ENCODE measurements at regions not wholly inside any gene's neighbourhood (a gene's known extent, or its start where the extent isn't known, plus 50 kb on each side); places are given as distances from the start of the nearest gene placed in this dataset.

DNA sequence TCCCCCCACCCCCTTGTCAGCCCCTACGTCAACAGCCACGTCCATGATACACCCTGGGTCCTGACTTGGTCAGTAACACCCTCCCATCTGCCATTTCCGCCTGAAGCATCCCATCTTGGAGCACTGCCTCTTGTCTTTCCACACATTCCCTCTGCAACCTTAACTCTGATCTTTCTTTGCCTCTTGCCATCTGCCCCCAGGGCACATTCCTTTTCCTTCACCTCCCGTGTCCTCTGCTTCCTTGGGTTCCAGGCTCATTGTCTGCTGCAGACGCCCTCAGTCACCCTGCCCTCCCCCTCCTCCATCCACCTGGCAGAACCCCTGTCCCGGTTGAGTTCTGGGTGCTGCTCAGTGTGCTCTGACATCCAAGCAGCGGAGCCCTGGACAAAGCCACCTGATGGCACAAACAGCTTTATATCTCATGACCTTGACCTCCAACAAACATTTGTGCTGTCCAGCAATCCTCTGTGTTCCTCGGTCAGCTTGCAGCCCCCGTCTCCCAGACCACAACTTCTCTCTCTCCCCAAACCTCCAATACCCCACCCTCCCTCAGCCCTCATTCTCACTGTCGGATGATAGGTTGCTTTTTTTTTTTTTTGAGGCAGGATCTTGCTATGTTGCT lies 97.7 kb upstream of the IER5L start:
- CTCF ChIA-PET: interaction anchor here (1.0 to 1.4 kb wide), 2 partner anchors 8 to 12 kb away, joined by 3 read pairs; no protein-coding TSS in a partner anchor

DNA sequence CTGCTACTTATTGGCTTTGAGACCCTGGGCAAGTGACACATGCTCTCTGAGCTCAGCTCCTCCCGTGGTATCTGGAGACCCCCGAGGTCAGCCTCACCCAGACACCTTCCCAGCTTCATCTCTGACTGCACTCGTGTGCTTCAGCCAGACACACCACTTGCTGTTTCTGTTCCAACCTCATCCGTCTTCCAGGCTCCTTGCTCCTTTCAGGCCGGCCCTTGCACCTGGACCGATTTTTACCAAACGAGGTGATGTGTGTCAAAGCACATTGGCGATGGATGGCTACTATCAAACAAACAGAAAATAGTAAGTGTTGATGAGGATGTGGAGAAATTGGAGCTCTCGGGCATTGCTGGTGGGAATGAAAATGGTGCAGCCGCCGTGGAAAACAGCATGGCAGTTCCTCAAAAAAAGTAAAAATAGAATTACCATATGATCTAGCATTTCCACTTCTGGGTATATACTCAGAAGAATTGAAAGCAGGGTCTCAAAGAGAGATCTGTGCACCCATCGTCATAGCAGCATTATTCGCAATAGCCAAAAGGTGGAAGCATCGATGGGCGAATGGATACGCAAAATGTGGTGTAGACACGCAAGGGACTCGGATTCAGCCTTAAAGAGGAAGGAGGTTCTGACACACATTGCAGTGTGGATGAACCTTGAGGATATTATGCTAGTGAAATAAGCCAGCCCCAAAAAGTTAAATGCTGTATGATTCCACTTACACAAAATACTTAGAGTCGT lies 96.1 kb upstream of the IER5L start:
- no TSS peak for BruUV-seq (replicated peaks)
- Histone ChIP-seq H3K27ac (ENCODE audit: insufficient read depth, low read depth, low read length) (no peak overlapping the region), H3K27me3 (ENCODE audit: control insufficient read depth in 2 of 2, insufficient read depth in 2 of 2, low read length in 2 of 2) (peaks cover 2 to 6% of the 10 kb centered on the region in 2 experiments), H4K20me1 (replicated peaks; ENCODE audit: control insufficient read depth, extremely low read depth, insufficient read depth, low read length) (no peaks in the 10 kb centered on the region), H3K36me3 (ENCODE audit: control insufficient read depth in 2 of 2, extremely low read depth in 1 of 2, insufficient read depth in 2 of 2, low read length in 2 of 2) (no peaks in the 10 kb centered on the region), H3K9ac (replicated peaks; ENCODE audit: extremely low read depth, insufficient read depth, low read length) (no peak overlapping the region), H3K4me1 (ENCODE audit: control insufficient read depth, extremely low read depth, insufficient read depth, low read length) (no peaks in the 10 kb centered on the region), H3K79me2 (ENCODE audit: control insufficient read depth, insufficient read depth, low read length) (no peaks in the 10 kb centered on the region), H3K9me3 (replicated peaks; ENCODE audit: control insufficient read depth, insufficient read depth, low read length) (no peaks in the 10 kb centered on the region), H3K4me2 (ENCODE audit: insufficient read depth, low read length) (no peak overlapping the region), H3K9me1 (replicated peaks; ENCODE audit: control insufficient read depth, extremely low read depth, insufficient read depth, low read length) (no peaks in the 10 kb centered on the region), H3K4me3 (replicated peaks in 1 of 3; ENCODE audit: insufficient read depth in 1 of 3, low read depth in 1 of 3, low read length in 3 of 3) (no peak overlapping the region), H2AFZ (ENCODE audit: low read depth, low read length) (no peak overlapping the region)
- ChIA-PET POLR2A (no interaction called here), CTCF (no interaction called here)
- dilution Hi-C loops (cut with MboI; ENCODE audit: extremely low pct_ligation_motif_present, low sequenced_read_pairs): no loop called here
- no peak for FAIRE-seq
- intact Hi-C loops (cut with micrococcal nuclease): no loop called here
- DNase-seq (ENCODE audit: low read depth, low spot score): no peak
- TF ChIP-seq EZH2 (IDR thresholded peaks at IDR 0.05; ENCODE audit: borderline replicate concordance, low read depth, low read length, severe bottlenecking) (no peak), POLR2AphosphoS5 (IDR thresholded peaks at IDR 0.05; ENCODE audit: insufficient read depth, low read depth, low read length) (no peak), MYC (IDR thresholded peaks at IDR 0.05; ENCODE audit: low read depth, low read length) (no peak), FOS (IDR thresholded peaks at IDR 0.05; ENCODE audit: borderline replicate concordance, insufficient read depth, low read length) (no peak), POLR2A (IDR thresholded peaks at IDR 0.05; ENCODE audit: low read depth, low read length) (no peak), GATA2 (IDR thresholded peaks at IDR 0.05; ENCODE audit: insufficient read depth, insufficient read length, low read depth, low read length) (no peak), JUN (IDR thresholded peaks at IDR 0.05; ENCODE audit: borderline replicate concordance, insufficient read depth, insufficient read length, low read depth) (no peak)
- TF ChIP-seq, protein P1, sequence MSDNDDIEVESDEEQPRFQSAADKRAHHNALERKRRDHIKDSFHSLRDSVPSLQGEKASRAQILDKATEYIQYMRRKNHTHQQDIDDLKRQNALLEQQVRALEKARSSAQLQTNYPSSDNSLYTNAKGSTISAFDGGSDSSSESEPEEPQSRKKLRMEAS (IDR thresholded peaks at IDR 0.05; ENCODE audit: insufficient read depth, insufficient read length): no peak
- TF ChIP-seq, protein P2, sequence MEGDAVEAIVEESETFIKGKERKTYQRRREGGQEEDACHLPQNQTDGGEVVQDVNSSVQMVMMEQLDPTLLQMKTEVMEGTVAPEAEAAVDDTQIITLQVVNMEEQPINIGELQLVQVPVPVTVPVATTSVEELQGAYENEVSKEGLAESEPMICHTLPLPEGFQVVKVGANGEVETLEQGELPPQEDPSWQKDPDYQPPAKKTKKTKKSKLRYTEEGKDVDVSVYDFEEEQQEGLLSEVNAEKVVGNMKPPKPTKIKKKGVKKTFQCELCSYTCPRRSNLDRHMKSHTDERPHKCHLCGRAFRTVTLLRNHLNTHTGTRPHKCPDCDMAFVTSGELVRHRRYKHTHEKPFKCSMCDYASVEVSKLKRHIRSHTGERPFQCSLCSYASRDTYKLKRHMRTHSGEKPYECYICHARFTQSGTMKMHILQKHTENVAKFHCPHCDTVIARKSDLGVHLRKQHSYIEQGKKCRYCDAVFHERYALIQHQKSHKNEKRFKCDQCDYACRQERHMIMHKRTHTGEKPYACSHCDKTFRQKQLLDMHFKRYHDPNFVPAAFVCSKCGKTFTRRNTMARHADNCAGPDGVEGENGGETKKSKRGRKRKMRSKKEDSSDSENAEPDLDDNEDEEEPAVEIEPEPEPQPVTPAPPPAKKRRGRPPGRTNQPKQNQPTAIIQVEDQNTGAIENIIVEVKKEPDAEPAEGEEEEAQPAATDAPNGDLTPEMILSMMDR (IDR thresholded peaks at IDR 0.05; ENCODE audit: extremely low read depth in 1 of 2, insufficient read depth in 1 of 2, low read depth in 1 of 2, low read length in 2 of 2): no peak

More for the DNA sequence above, 97.7 kb upstream of the IER5L start:
- no peak overlapping the region for H3K9ac ChIP-seq (replicated peaks; ENCODE audit: extremely low read depth, insufficient read depth, low read length)
- dilution Hi-C loops (cut with MboI; ENCODE audit: extremely low pct_ligation_motif_present, low sequenced_read_pairs): no loop called here
- no TSS peak for BruUV-seq (replicated peaks)
- H3K4me3 ChIP-seq (replicated peaks in 1 of 3; ENCODE audit: insufficient read depth in 1 of 3, low read depth in 1 of 3, low read length in 3 of 3): no peak overlapping the region
- H4K20me1 ChIP-seq (replicated peaks; ENCODE audit: control insufficient read depth, extremely low read depth, insufficient read depth, low read length): no peaks in the 10 kb centered on the region
- no peak for FAIRE-seq
- H3K27me3 ChIP-seq (ENCODE audit: control insufficient read depth in 2 of 2, insufficient read depth in 2 of 2, low read length in 2 of 2): peaks cover 2 to 6% of the 10 kb centered on the region in 2 experiments
- H3K36me3 ChIP-seq (ENCODE audit: control insufficient read depth in 2 of 2, extremely low read depth in 1 of 2, insufficient read depth in 2 of 2, low read length in 2 of 2): no peaks in the 10 kb centered on the region
- DNase-seq (ENCODE audit: low read depth, low spot score): no peak
- H3K4me2 ChIP-seq (ENCODE audit: insufficient read depth, low read length): no peak overlapping the region
- H3K27ac ChIP-seq (ENCODE audit: insufficient read depth, low read depth, low read length): no peak overlapping the region
- H3K9me3 ChIP-seq (replicated peaks; ENCODE audit: control insufficient read depth, insufficient read depth, low read length): no peaks in the 10 kb centered on the region
- no peak overlapping the region for H2AFZ ChIP-seq (ENCODE audit: low read depth, low read length)
- no peaks in the 10 kb centered on the region for H3K4me1 ChIP-seq (ENCODE audit: control insufficient read depth, extremely low read depth, insufficient read depth, low read length)
- intact Hi-C loops (cut with micrococcal nuclease): no loop called here
- no peaks in the 10 kb centered on the region for H3K79me2 ChIP-seq (ENCODE audit: control insufficient read depth, insufficient read depth, low read length)
- POLR2A ChIA-PET: no interaction called here
- no peak for TF ChIP-seq EZH2 (IDR thresholded peaks at IDR 0.05; ENCODE audit: borderline replicate concordance, low read depth, low read length, severe bottlenecking)
- TF ChIP-seq, protein P2 (IDR thresholded peaks at IDR 0.05; ENCODE audit: extremely low read depth in 1 of 2, insufficient read depth in 1 of 2, low read depth in 1 of 2, low read length in 2 of 2): no peak
- H3K9me1 ChIP-seq (replicated peaks; ENCODE audit: control insufficient read depth, extremely low read depth, insufficient read depth, low read length): no peaks in the 10 kb centered on the region

Data from endothelial cell of umbilical vein (primary cell).